ENCODE measurements at regions not wholly inside any gene's neighbourhood (a gene's known extent, or its start where the extent isn't known, plus 50 kb on each side); places are given as distances from the start of the nearest gene placed in this dataset.

- Histone ChIP-seq H3K4me3 (IDR thresholded peaks at IDR 0.05; ENCODE audit: insufficient read depth, low read depth, low read length) (no peak overlapping the region), H3K79me2 (ENCODE audit: insufficient read depth, low read depth) (no peaks in the 10 kb centered on the region), H3K27ac (no peak overlapping the region), H3K27me3 (ENCODE audit: insufficient read depth, low read depth) (no peaks in the 10 kb centered on the region), H3K9ac (no peak overlapping the region), H3K4me2 (no peak overlapping the region), H2AFZ (ENCODE audit: low read depth) (no peak overlapping the region), H3K36me3 (ENCODE audit: insufficient read depth) (no peaks in the 10 kb centered on the region), H3K4me1 (ENCODE audit: low read depth, poor library complexity, severe bottlenecking) (peaks cover 27% of the 10 kb centered on the region), H4K20me1 (ENCODE audit: insufficient read depth) (no peaks in the 10 kb centered on the region)
- TF ChIP-seq CTCF (conservative IDR thresholded peaks at IDR 0.05; ENCODE audit: low read depth, low read length), result no peak
These were observed 66.9 kb upstream of the TNRC6C start for GRCh38 chr17:77891602-77892001.

GRCh38 chr17:77892031-77892430, 66.5 kb upstream of the TNRC6C start:
- H4K20me1 ChIP-seq (ENCODE audit: insufficient read depth), result no peaks in the 10 kb centered on the region
- TF ChIP-seq CTCF (conservative IDR thresholded peaks at IDR 0.05; ENCODE audit: low read depth, low read length), result no peak
- H3K36me3 ChIP-seq (ENCODE audit: insufficient read depth), result no peaks in the 10 kb centered on the region
- peaks cover 23% of the 10 kb centered on the region for H3K4me1 ChIP-seq (ENCODE audit: low read depth, poor library complexity, severe bottlenecking)
- no peak overlapping the region for H2AFZ ChIP-seq (ENCODE audit: low read depth)
- H3K9ac ChIP-seq, result no peak overlapping the region
- H3K4me3 ChIP-seq (IDR thresholded peaks at IDR 0.05; ENCODE audit: insufficient read depth, low read depth, low read length), result no peak overlapping the region
- H3K79me2 ChIP-seq (ENCODE audit: insufficient read depth, low read depth), result no peaks in the 10 kb centered on the region
- no peak overlapping the region for H3K4me2 ChIP-seq
- H3K27me3 ChIP-seq (ENCODE audit: insufficient read depth, low read depth), result no peaks in the 10 kb centered on the region
- no peak overlapping the region for H3K27ac ChIP-seq

- H3K4me3 ChIP-seq (IDR thresholded peaks at IDR 0.05; ENCODE audit: insufficient read depth, low read depth, low read length), result no peak overlapping the region
- H3K4me1 ChIP-seq (ENCODE audit: low read depth, poor library complexity, severe bottlenecking), result peaks cover 17% of the 10 kb centered on the region
- no peaks in the 10 kb centered on the region for H3K79me2 ChIP-seq (ENCODE audit: insufficient read depth, low read depth)
- TF ChIP-seq CTCF (conservative IDR thresholded peaks at IDR 0.05; ENCODE audit: low read depth, low read length), result peak; percentile 41; the same call in 1 of the 2 replicates
- no peak overlapping the region for H3K4me2 ChIP-seq
- no peak overlapping the region for H3K9ac ChIP-seq
- no peaks in the 10 kb centered on the region for H4K20me1 ChIP-seq (ENCODE audit: insufficient read depth)
- H2AFZ ChIP-seq (ENCODE audit: low read depth), result no peak overlapping the region
- no peak overlapping the region for H3K27ac ChIP-seq
- H3K27me3 ChIP-seq (ENCODE audit: insufficient read depth, low read depth), result no peaks in the 10 kb centered on the region
- H3K36me3 ChIP-seq (ENCODE audit: insufficient read depth), result no peaks in the 10 kb centered on the region
These were observed 65.9 kb upstream of the TNRC6C start for GRCh38 chr17:77892469-77893143.

GRCh38 chr17:77893144-77894044, 65.1 kb upstream of the TNRC6C start:
- Histone ChIP-seq H3K4me1 (ENCODE audit: low read depth, poor library complexity, severe bottlenecking) (peaks cover 9% of the 10 kb centered on the region), H3K79me2 (ENCODE audit: insufficient read depth, low read depth) (no peaks in the 10 kb centered on the region), H3K27me3 (ENCODE audit: insufficient read depth, low read depth) (no peaks in the 10 kb centered on the region), H3K4me2 (no peak overlapping the region), H3K36me3 (ENCODE audit: insufficient read depth) (no peaks in the 10 kb centered on the region), H3K27ac (no peak overlapping the region), H2AFZ (ENCODE audit: low read depth) (no peak overlapping the region), H3K9ac (no peak overlapping the region), H4K20me1 (ENCODE audit: insufficient read depth) (no peaks in the 10 kb centered on the region), H3K4me3 (IDR thresholded peaks at IDR 0.05; ENCODE audit: insufficient read depth, low read depth, low read length) (no peak overlapping the region)
- no peak for TF ChIP-seq CTCF (conservative IDR thresholded peaks at IDR 0.05; ENCODE audit: low read depth, low read length)
